Cardiac fibroblast (primary cell): ENCODE measurements at regions not wholly inside any gene's neighbourhood (a gene's known extent, or its start where the extent isn't known, plus 50 kb on each side); places are given as distances from the start of the nearest gene placed in this dataset.

Experiments used
- DNase-seq, 2 donors: peaks; one replicate each; pipeline versions ENCODE4 v3.0.0 to v3.0.0-alpha.2; 2010; ENCODE audit warnings: low read depth in 2 of 2
- H3K4me3 ChIP-seq, 2 donors: replicated peaks in 1 of 2; 1 replicate in 1 of 2; 2 replicates in 1 of 2; pipeline ENCODE4 v1.5.1; 2011; ENCODE audit warnings: low read depth in 2 of 2, low read length in 2 of 2, mild to moderate bottlenecking in 2 of 2, moderate library complexity in 1 of 2
- TF ChIP-seq, protein P1 (sequence below): IDR thresholded peaks from one replicate; pipeline ENCODE4 v1.5.1; 2011; ENCODE audit warnings: low read depth, mild to moderate bottlenecking, low read length, inconsistent platforms

DNA sequence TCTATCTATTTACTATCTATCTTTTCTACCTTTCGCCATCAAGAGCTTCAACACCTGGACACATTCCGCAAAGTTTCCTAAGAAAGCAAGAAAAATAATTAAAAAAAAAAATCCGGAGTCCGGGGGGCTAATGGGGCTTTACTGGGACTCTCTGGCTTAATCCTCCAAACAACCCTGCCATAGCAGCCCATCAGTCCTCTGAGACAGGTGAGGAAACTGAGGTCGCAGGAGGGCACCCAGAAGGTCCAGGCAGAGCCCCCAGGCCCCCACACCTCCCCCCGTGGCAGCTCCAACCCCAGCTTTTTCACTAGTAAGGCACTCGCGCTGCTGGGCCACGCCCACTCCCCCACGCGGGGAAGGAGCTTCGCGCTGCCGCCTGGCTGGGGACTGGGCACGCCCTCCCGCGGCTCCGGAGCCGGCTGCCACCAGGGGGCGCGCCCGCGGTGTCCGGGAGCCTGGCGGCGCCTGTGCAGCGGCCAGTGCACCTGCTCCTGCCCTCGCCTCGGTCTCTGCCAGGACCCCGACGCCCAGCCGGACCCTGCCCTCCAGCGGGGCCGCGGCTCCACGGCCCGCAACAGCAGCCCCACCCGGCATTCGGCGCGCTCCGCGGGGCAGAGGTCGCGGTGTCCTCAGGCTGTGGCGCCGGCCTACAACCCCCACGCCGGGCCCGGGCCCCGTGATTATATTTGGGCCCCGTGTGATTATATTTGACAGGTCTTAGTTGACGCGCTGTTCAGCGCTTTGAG is 54.1 kb upstream of the SAMD11 start:
- DNase-seq = peak; percentile 35 to 55
- TF ChIP-seq, protein P1, sequence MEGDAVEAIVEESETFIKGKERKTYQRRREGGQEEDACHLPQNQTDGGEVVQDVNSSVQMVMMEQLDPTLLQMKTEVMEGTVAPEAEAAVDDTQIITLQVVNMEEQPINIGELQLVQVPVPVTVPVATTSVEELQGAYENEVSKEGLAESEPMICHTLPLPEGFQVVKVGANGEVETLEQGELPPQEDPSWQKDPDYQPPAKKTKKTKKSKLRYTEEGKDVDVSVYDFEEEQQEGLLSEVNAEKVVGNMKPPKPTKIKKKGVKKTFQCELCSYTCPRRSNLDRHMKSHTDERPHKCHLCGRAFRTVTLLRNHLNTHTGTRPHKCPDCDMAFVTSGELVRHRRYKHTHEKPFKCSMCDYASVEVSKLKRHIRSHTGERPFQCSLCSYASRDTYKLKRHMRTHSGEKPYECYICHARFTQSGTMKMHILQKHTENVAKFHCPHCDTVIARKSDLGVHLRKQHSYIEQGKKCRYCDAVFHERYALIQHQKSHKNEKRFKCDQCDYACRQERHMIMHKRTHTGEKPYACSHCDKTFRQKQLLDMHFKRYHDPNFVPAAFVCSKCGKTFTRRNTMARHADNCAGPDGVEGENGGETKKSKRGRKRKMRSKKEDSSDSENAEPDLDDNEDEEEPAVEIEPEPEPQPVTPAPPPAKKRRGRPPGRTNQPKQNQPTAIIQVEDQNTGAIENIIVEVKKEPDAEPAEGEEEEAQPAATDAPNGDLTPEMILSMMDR = peak; percentile 11
- no peak overlapping the region for H3K4me3 ChIP-seq
